ENCODE measurements at regions not wholly inside any gene's neighbourhood (a gene's known extent, or its start where the extent isn't known, plus 50 kb on each side); places are given as distances from the start of the nearest gene placed in this dataset.

DNA sequence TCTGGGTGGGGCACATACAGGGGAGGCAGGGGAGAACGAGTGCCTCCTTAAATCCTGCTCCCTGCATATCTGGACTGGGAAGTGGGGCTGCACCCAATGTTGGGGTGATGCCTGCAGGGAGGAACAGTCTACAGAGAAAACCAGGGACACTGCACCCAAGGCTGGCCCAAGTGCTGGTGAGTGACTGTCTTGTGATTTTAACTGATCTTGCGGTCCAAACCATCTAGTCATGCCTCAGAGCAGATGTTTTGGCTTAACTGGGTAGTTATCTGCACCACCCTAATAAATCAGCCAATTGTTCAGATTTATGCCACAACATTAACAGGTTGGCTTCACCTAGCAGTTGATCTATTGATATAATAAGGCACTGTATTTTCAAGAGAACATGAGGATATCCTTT lies 219.2 kb upstream of the IRS2 start:
- no peak for ATAC-seq
- TF ChIP-seq ZFP3 (CRISPR knock-in tag; IDR thresholded peaks at IDR 0.05) (no peak), RARB (CRISPR knock-in tag; IDR thresholded peaks at IDR 0.05) (no peak), ZNF70 (CRISPR knock-in tag; IDR thresholded peaks at IDR 0.05) (no peak), ESRRG (CRISPR knock-in tag; IDR thresholded peaks at IDR 0.05) (no peak)

DNA sequence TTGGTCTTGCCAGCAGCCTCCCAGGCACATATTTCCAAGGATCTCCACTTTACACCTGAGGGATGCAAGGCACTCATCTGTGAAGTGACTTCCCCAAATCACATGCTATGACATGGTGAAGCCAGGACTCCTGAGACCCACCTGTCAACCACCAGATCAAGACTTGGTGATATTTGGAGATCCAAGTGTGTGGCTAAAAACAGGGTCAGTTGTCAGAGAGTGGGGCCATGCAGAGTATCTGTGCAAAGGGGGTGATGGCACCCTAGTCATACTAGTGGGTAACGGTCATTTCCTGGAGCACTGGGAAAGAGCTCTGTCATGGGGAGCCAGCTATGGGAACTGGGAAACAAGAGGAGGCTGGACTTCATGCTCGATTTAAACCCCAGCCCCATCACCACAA lies 218.4 kb upstream of the IRS2 start:
- ATAC-seq, result no peak
- no peak for TF ChIP-seq TOX (CRISPR knock-in tag; IDR thresholded peaks at IDR 0.05; ENCODE audit: borderline replicate concordance)
- TF ChIP-seq GLIS3 (CRISPR knock-in tag; IDR thresholded peaks at IDR 0.05), result no peak
- TF ChIP-seq BACH2 (CRISPR knock-in tag; IDR thresholded peaks at IDR 0.05; ENCODE audit: borderline replicate concordance), result no peak
- TF ChIP-seq ISL1 (CRISPR knock-in tag; IDR thresholded peaks at IDR 0.05), result no peak
- TF ChIP-seq ZNF8 (CRISPR knock-in tag; IDR thresholded peaks at IDR 0.05), result no peak
- TF ChIP-seq, protein P1, sequence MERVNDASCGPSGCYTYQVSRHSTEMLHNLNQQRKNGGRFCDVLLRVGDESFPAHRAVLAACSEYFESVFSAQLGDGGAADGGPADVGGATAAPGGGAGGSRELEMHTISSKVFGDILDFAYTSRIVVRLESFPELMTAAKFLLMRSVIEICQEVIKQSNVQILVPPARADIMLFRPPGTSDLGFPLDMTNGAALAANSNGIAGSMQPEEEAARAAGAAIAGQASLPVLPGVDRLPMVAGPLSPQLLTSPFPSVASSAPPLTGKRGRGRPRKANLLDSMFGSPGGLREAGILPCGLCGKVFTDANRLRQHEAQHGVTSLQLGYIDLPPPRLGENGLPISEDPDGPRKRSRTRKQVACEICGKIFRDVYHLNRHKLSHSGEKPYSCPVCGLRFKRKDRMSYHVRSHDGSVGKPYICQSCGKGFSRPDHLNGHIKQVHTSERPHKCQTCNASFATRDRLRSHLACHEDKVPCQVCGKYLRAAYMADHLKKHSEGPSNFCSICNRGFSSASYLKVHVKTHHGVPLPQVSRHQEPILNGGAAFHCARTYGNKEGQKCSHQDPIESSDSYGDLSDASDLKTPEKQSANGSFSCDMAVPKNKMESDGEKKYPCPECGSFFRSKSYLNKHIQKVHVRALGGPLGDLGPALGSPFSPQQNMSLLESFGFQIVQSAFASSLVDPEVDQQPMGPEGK (CRISPR knock-in tag; IDR thresholded peaks at IDR 0.05; ENCODE audit: borderline replicate concordance), result no peak
- TF ChIP-seq, protein P2, sequence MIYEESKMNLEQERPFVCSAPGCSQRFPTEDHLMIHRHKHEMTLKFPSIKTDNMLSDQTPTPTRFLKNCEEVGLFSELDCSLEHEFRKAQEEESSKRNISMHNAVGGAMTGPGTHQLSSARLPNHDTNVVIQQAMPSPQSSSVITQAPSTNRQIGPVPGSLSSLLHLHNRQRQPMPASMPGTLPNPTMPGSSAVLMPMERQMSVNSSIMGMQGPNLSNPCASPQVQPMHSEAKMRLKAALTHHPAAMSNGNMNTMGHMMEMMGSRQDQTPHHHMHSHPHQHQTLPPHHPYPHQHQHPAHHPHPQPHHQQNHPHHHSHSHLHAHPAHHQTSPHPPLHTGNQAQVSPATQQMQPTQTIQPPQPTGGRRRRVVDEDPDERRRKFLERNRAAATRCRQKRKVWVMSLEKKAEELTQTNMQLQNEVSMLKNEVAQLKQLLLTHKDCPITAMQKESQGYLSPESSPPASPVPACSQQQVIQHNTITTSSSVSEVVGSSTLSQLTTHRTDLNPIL (CRISPR knock-in tag; IDR thresholded peaks at IDR 0.05; ENCODE audit: low read depth), result no peak
- no peak for TF ChIP-seq SNAI2 (CRISPR knock-in tag; IDR thresholded peaks at IDR 0.05)
- TF ChIP-seq, protein P3, sequence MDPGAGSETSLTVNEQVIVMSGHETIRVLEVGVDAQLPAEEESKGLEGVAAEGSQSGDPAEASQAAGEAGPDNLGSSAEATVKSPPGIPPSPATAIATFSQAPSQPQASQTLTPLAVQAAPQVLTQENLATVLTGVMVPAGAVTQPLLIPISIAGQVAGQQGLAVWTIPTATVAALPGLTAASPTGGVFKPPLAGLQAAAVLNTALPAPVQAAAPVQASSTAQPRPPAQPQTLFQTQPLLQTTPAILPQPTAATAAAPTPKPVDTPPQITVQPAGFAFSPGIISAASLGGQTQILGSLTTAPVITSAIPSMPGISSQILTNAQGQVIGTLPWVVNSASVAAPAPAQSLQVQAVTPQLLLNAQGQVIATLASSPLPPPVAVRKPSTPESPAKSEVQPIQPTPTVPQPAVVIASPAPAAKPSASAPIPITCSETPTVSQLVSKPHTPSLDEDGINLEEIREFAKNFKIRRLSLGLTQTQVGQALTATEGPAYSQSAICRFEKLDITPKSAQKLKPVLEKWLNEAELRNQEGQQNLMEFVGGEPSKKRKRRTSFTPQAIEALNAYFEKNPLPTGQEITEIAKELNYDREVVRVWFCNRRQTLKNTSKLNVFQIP (CRISPR knock-in tag; IDR thresholded peaks at IDR 0.05; ENCODE audit: borderline replicate concordance, low read depth), result no peak
- no peak for TF ChIP-seq TCF4 (CRISPR knock-in tag; IDR thresholded peaks at IDR 0.05; ENCODE audit: borderline replicate concordance)
- TF ChIP-seq, protein P4, sequence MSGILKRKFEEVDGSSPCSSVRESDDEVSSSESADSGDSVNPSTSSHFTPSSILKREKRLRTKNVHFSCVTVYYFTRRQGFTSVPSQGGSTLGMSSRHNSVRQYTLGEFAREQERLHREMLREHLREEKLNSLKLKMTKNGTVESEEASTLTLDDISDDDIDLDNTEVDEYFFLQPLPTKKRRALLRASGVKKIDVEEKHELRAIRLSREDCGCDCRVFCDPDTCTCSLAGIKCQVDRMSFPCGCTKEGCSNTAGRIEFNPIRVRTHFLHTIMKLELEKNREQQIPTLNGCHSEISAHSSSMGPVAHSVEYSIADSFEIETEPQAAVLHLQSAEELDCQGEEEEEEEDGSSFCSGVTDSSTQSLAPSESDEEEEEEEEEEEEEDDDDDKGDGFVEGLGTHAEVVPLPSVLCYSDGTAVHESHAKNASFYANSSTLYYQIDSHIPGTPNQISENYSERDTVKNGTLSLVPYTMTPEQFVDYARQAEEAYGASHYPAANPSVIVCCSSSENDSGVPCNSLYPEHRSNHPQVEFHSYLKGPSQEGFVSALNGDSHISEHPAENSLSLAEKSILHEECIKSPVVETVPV (CRISPR knock-in tag; IDR thresholded peaks at IDR 0.05), result no peak
- no peak for TF ChIP-seq PPARA (CRISPR knock-in tag; IDR thresholded peaks at IDR 0.05; ENCODE audit: borderline replicate concordance)
- no peak for TF ChIP-seq ZC3H10 (CRISPR knock-in tag; IDR thresholded peaks at IDR 0.05)
- no peak for TF ChIP-seq ARNTL (CRISPR knock-in tag; IDR thresholded peaks at IDR 0.05; ENCODE audit: borderline replicate concordance, low read depth)
- no peak for TF ChIP-seq CSDC2 (CRISPR knock-in tag; IDR thresholded peaks at IDR 0.05)
- no peak for TF ChIP-seq ZFP3 (CRISPR knock-in tag; IDR thresholded peaks at IDR 0.05)
- no peak for TF ChIP-seq ZNF565 (CRISPR knock-in tag; conservative IDR thresholded peaks at IDR 0.05; ENCODE audit: low read depth)

DNA sequence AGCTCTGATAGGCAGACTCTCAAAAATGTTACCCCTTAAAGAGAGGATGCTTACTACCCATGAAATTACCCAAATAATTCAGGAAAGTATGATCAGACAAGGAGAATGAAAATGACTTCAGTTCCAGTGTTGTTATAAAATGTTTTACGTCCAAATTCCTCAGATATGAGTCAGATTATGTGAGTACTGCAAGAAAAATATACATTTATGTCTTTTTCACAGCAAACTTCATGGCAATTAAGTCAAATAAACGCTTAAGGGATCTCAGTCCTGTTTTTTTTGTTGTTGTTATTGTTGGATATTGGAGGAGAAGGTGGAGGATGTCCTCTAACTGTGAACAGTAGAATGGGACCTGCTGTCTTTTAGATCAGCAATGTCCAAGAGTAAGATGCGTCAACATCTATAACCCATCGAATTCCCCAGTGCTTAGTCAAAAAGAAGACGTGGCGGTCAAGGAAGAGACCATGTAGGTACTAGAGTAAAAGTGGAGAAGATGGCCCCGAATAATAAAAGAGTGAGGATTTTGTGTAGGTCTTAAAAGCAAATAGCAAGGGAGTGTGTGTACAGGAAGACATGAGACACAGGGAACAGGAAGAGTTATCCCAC lies 215.4 kb upstream of the IRS2 start:
- peak; percentile 46 for ATAC-seq
- TF ChIP-seq SNAI2 (CRISPR knock-in tag; IDR thresholded peaks at IDR 0.05) (no peak), GLIS3 (CRISPR knock-in tag; IDR thresholded peaks at IDR 0.05) (no peak)

DNA sequence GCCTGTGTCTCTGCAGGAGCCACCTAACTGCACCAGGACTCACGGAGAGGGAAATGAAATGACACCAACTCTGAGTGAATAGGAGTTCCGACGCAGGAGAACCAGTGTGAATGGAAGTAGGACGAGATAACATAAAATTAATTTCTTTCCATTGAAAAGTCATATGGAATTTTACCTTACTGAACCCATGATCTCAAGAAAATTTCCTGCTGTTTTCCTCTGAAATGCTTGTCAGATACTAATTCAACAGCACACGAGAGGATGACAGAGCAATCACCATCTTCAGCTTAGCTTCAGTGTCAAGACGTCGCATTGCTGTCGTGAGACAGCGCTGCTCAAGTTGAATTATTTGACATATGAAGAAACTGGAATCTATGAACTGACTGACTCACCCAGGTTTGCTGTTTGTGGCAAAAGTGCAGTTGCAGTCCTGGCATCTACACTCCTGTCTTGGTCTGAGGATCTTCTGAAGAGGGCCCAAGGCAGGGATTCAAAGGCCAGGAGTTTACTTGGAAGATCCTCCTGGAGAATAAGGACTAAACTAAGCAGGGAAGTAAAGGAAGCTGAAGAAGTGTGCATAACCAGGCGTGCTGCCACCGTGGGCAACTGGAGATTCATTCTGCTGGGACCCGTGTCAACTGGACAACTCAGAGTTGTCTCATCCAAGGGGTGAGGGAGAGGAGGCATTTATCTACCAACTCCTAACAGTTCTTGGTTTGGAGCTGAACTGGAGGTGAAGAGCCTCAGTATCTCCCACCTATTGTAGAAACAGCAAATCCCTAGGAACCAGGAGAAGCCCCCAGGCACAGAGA lies 214.4 kb upstream of the IRS2 start:
- peak; percentile 15; the same call in 2 of the 3 replicates for ATAC-seq
- TF ChIP-seq, protein P2 (CRISPR knock-in tag; IDR thresholded peaks at IDR 0.05; ENCODE audit: low read depth), result no peak
- TF ChIP-seq TCF4 (CRISPR knock-in tag; IDR thresholded peaks at IDR 0.05; ENCODE audit: borderline replicate concordance), result no peak
- TF ChIP-seq PPARA (CRISPR knock-in tag; IDR thresholded peaks at IDR 0.05; ENCODE audit: borderline replicate concordance), result no peak
- no peak for TF ChIP-seq BACH2 (CRISPR knock-in tag; IDR thresholded peaks at IDR 0.05; ENCODE audit: borderline replicate concordance)
- TF ChIP-seq ZFP3 (CRISPR knock-in tag; IDR thresholded peaks at IDR 0.05), result no peak
- TF ChIP-seq, protein P5, sequence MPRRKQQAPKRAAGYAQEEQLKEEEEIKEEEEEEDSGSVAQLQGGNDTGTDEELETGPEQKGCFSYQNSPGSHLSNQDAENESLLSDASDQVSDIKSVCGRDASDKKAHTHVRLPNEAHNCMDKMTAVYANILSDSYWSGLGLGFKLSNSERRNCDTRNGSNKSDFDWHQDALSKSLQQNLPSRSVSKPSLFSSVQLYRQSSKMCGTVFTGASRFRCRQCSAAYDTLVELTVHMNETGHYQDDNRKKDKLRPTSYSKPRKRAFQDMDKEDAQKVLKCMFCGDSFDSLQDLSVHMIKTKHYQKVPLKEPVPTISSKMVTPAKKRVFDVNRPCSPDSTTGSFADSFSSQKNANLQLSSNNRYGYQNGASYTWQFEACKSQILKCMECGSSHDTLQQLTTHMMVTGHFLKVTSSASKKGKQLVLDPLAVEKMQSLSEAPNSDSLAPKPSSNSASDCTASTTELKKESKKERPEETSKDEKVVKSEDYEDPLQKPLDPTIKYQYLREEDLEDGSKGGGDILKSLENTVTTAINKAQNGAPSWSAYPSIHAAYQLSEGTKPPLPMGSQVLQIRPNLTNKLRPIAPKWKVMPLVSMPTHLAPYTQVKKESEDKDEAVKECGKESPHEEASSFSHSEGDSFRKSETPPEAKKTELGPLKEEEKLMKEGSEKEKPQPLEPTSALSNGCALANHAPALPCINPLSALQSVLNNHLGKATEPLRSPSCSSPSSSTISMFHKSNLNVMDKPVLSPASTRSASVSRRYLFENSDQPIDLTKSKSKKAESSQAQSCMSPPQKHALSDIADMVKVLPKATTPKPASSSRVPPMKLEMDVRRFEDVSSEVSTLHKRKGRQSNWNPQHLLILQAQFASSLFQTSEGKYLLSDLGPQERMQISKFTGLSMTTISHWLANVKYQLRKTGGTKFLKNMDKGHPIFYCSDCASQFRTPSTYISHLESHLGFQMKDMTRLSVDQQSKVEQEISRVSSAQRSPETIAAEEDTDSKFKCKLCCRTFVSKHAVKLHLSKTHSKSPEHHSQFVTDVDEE (CRISPR knock-in tag; IDR thresholded peaks at IDR 0.05), result no peak
- no peak for TF ChIP-seq ISL1 (CRISPR knock-in tag; IDR thresholded peaks at IDR 0.05)
- TF ChIP-seq, protein P4 (CRISPR knock-in tag; IDR thresholded peaks at IDR 0.05), result no peak
- TF ChIP-seq ZFP30 (CRISPR knock-in tag; IDR thresholded peaks at IDR 0.05), result no peak
- no peak for TF ChIP-seq ESRRG (CRISPR knock-in tag; IDR thresholded peaks at IDR 0.05)
